IPS-NIHi7 (cell line): ENCODE measurements at regions not wholly inside any gene's neighbourhood (a gene's known extent, or its start where the extent isn't known, plus 50 kb on each side); places are given as distances from the start of the nearest gene placed in this dataset.

Experiments
- DNase-seq: peaks from one replicate; pipeline ENCODE4 v3.0.0; 2012; ENCODE audit warnings: mixed read lengths; ENCODE audit errors: extremely low spot score

GRCh38 chr3:159127021-159127392 lies 325.2 kb downstream of the MFSD1 start:
- DNase-seq: no peak

- DNase-seq: no peak
Measured at GRCh38 chr3:159128628-159129027, 326.8 kb downstream of the MFSD1 start.

GRCh38 chr3:159130108-159130507 lies 328.3 kb downstream of the MFSD1 start:
- DNase-seq: peak; percentile 31

- no peak for DNase-seq
Measured at GRCh38 chr3:159131376-159131775, 329.5 kb downstream of the MFSD1 start.

GRCh38 chr3:159137949-159138348 lies 336.1 kb downstream of the MFSD1 start:
- no peak for DNase-seq

GRCh38 chr3:159139326-159139725 lies 337.5 kb downstream of the MFSD1 start:
- no peak for DNase-seq

- DNase-seq: no peak
Measured at GRCh38 chr3:159144472-159144871, 342.6 kb downstream of the MFSD1 start.

GRCh38 chr3:159144891-159145290 lies 343.0 kb downstream of the MFSD1 start:
- no peak for DNase-seq

- DNase-seq: no peak
Measured at GRCh38 chr3:159146392-159146791, 344.5 kb downstream of the MFSD1 start.

- DNase-seq: no peak
Measured at GRCh38 chr3:159146856-159147435, 345.1 kb downstream of the MFSD1 start.

GRCh38 chr3:159147813-159148212 lies 346.0 kb downstream of the MFSD1 start:
- DNase-seq: no peak

GRCh38 chr3:159148466-159148865 lies 346.6 kb downstream of the MFSD1 start:
- DNase-seq: no peak

GRCh38 chr3:159149131-159149530 lies 347.3 kb downstream of the MFSD1 start:
- no peak for DNase-seq

GRCh38 chr3:159149633-159150032 lies 347.8 kb downstream of the MFSD1 start:
- DNase-seq: no peak

- DNase-seq: peak; percentile 19
Measured at GRCh38 chr3:159150180-159150579, 348.3 kb downstream of the MFSD1 start.

GRCh38 chr3:159151130-159151529 lies 349.3 kb downstream of the MFSD1 start:
- peak; percentile 12 for DNase-seq

GRCh38 chr3:159157275-159157674 lies 355.4 kb downstream of the MFSD1 start:
- no peak for DNase-seq

GRCh38 chr3:159158213-159158612 lies 356.4 kb downstream of the MFSD1 start:
- no peak for DNase-seq

- DNase-seq: no peak
Measured at GRCh38 chr3:159158801-159159200, 356.9 kb downstream of the MFSD1 start.

GRCh38 chr3:159159546-159159945 lies 357.7 kb downstream of the MFSD1 start:
- no peak for DNase-seq

- DNase-seq: no peak
Measured at GRCh38 chr3:159163656-159164055, 361.8 kb downstream of the MFSD1 start.

- DNase-seq: no peak
Measured at GRCh38 chr3:159165961-159166360, 364.1 kb downstream of the MFSD1 start.

- DNase-seq: no peak
Measured at GRCh38 chr3:159166899-159167586, 365.2 kb downstream of the MFSD1 start.

GRCh38 chr3:159168788-159169187 lies 366.9 kb downstream of the MFSD1 start:
- DNase-seq: no peak
